ENCODE measurements at regions not wholly inside any gene's neighbourhood (a gene's known extent, or its start where the extent isn't known, plus 50 kb on each side); places are given as distances from the start of the nearest gene placed in this dataset.

- H3K36me3 ChIP-seq (ENCODE audit: control insufficient read depth in 2 of 4, insufficient read depth in 4 of 4, low read length in 3 of 4), result no peaks in the 10 kb centered on the region
- CTCF ChIA-PET (ENCODE audit: partially characterized antibody), result interaction anchor here (0.7 to 2.1 kb wide), 3 partner anchors 13 to 550 kb away, joined by 3 to 8 read pairs (median 3); no protein-coding TSS in a partner anchor
- TF ChIP-seq, protein P1, sequence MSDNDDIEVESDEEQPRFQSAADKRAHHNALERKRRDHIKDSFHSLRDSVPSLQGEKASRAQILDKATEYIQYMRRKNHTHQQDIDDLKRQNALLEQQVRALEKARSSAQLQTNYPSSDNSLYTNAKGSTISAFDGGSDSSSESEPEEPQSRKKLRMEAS (IDR thresholded peaks at IDR 0.05), result no peak
- TF ChIP-seq EP300 (IDR thresholded peaks at IDR 0.05; ENCODE audit: borderline replicate concordance in 1 of 2, low read depth in 2 of 2, low read length in 2 of 2) (no peak), CHD1 (IDR thresholded peaks at IDR 0.05; ENCODE audit: low read depth, low read length) (no peak), HDAC2 (IDR thresholded peaks at IDR 0.05; ENCODE audit: borderline replicate concordance in 1 of 2, low read depth in 2 of 2, low read length in 2 of 2) (no peak), JUN (IDR thresholded peaks at IDR 0.05; ENCODE audit: low read depth, low read length) (no peak), SP2 (IDR thresholded peaks at IDR 0.05; ENCODE audit: low read length) (no peak), KDM5A (IDR thresholded peaks at IDR 0.05; ENCODE audit: low read length) (no peak), SIX5 (IDR thresholded peaks at IDR 0.05; ENCODE audit: low read depth, low read length) (no peak), CTCF (IDR thresholded peaks at IDR 0.05; ENCODE audit: control extremely low read depth in 1 of 3, insufficient read depth in 1 of 3, low read depth in 1 of 3, low read length in 3 of 3) (no peak), SRF (IDR thresholded peaks at IDR 0.05; ENCODE audit: low read depth, low read length) (no peak), NANOG (IDR thresholded peaks at IDR 0.05; ENCODE audit: insufficient read depth, low read depth, low read length, poor library complexity, severe bottlenecking) (no peak), YY1 (IDR thresholded peaks at IDR 0.05; ENCODE audit: low read depth, low read length) (no peak)
Measured at GRCh38 chr6:145135702-145136101, 599.6 kb downstream of the EPM2A start.

More at GRCh38 chr6:145135702-145136101, 599.6 kb downstream of the EPM2A start:
- H3K23me2 ChIP-seq (ENCODE audit: low read depth, low read length), result no peaks in the 10 kb centered on the region
- H3K4me1 ChIP-seq (replicated peaks in 1 of 4; ENCODE audit: control insufficient read depth in 3 of 4, insufficient read depth in 4 of 4, low read length in 3 of 4), result peaks cover 0 to 2% (median 0%) of the 10 kb centered on the region in 4 experiments; a peak in 1 of 7 replicates
- 0 out of 2 replicates have a peak overlapping the region, but pooled peaks have one; percentile 85 for H2AFZ ChIP-seq (ENCODE audit: low read length)
- H3K18ac ChIP-seq (ENCODE audit: extremely low read depth, low read length), result no peak overlapping the region
- no peak overlapping the region for H4K8ac ChIP-seq (ENCODE audit: extremely low read depth, insufficient read depth, low read length)
- no peak overlapping the region for H2BK12ac ChIP-seq (ENCODE audit: low read depth, low read length)
- H2BK120ac ChIP-seq (replicated peaks; ENCODE audit: low read depth, low read length), result no peak overlapping the region
- H3K27ac ChIP-seq (ENCODE audit: low read depth, low read length), result no peak overlapping the region
- DNase-seq (ENCODE audit: low read depth in 1 of 2, low spot score in 2 of 2), result no peak
- H3K9me3 ChIP-seq (ENCODE audit: insufficient read depth in 2 of 2, low read depth in 1 of 2, low read length in 1 of 2), result no peaks in the 10 kb centered on the region
- H3K56ac ChIP-seq (replicated peaks; ENCODE audit: insufficient read length, low read depth, low read length), result no peak overlapping the region
- H3K9ac ChIP-seq (replicated peaks in 1 of 4; ENCODE audit: extremely low read depth in 1 of 4, low read depth in 3 of 4, low read length in 3 of 4), result no peak overlapping the region
- no peak overlapping the region for H2AK5ac ChIP-seq (ENCODE audit: low read depth, low read length)
- H3K27me3 ChIP-seq (replicated peaks in 1 of 4; ENCODE audit: control insufficient read depth in 3 of 4, extremely low read depth in 1 of 4, insufficient read depth in 3 of 4, low read length in 3 of 4), result no peaks in the 10 kb centered on the region
- no peak overlapping the region for H2BK15ac ChIP-seq (ENCODE audit: low read length)
- no peak for FAIRE-seq
- no peak overlapping the region for H2BK20ac ChIP-seq (ENCODE audit: low read length)
- H3K4me2 ChIP-seq (ENCODE audit: insufficient read depth in 1 of 2, low read depth in 2 of 2, low read length in 2 of 2), result no peak overlapping the region
- H4K5ac ChIP-seq (ENCODE audit: insufficient read length, low read depth, low read length), result no peak overlapping the region
- WGBS, 2 experiments (ENCODE audit: extremely low coverage in 1 of 2, insufficient coverage in 1 of 2, insufficient read length in 1 of 2, insufficient replicate concordance in 2 of 2, low coverage in 1 of 2, low lambda C conversion rate in 2 of 2, missing lambda C conversion rate in 1 of 2), result 91% methylated on average over 6 of the region's 6 CpGs; no CpG with 5 or more reads in 1 of the 2 experiments
- POLR2A ChIA-PET (ENCODE audit: partially characterized antibody), result no interaction called here
- no peak overlapping the region for H3K4me3 ChIP-seq (ENCODE audit: extremely low read depth in 1 of 4, insufficient read depth in 2 of 4, low read depth in 3 of 4, low read length in 4 of 4)
- H3K79me1 ChIP-seq (ENCODE audit: low read depth, low read length), result no peaks in the 10 kb centered on the region
- no peaks in the 10 kb centered on the region for H4K20me1 ChIP-seq (replicated peaks in 1 of 2; ENCODE audit: control insufficient read depth in 1 of 2, insufficient read depth in 2 of 2, low read length in 2 of 2)
- H2BK5ac ChIP-seq (ENCODE audit: low read depth, low read length), result no peak overlapping the region
- no peak overlapping the region for H4K91ac ChIP-seq (replicated peaks; ENCODE audit: insufficient read length, low read length)
- no peak overlapping the region for H3K23ac ChIP-seq (ENCODE audit: insufficient read length)
- no peak overlapping the region for H3K4ac ChIP-seq (replicated peaks; ENCODE audit: insufficient read length, low read depth, low read length)
- H3K79me2 ChIP-seq (ENCODE audit: control insufficient read depth in 1 of 2, insufficient read depth in 2 of 2, low read length in 2 of 2), result no peaks in the 10 kb centered on the region
- H3K14ac ChIP-seq (ENCODE audit: insufficient read length), result no peak overlapping the region

Data from H1 (cell line).